ENCODE measurements at regions not wholly inside any gene's neighbourhood (a gene's known extent, or its start where the extent isn't known, plus 50 kb on each side); places are given as distances from the start of the nearest gene placed in this dataset.

GRCh38 chr4:141467225-141467624, 169.2 kb upstream of the IL15 start:
- no peak for TF ChIP-seq POLR2A (IDR thresholded peaks at IDR 0.05; ENCODE audit: low read length)
- TF ChIP-seq, protein P1, sequence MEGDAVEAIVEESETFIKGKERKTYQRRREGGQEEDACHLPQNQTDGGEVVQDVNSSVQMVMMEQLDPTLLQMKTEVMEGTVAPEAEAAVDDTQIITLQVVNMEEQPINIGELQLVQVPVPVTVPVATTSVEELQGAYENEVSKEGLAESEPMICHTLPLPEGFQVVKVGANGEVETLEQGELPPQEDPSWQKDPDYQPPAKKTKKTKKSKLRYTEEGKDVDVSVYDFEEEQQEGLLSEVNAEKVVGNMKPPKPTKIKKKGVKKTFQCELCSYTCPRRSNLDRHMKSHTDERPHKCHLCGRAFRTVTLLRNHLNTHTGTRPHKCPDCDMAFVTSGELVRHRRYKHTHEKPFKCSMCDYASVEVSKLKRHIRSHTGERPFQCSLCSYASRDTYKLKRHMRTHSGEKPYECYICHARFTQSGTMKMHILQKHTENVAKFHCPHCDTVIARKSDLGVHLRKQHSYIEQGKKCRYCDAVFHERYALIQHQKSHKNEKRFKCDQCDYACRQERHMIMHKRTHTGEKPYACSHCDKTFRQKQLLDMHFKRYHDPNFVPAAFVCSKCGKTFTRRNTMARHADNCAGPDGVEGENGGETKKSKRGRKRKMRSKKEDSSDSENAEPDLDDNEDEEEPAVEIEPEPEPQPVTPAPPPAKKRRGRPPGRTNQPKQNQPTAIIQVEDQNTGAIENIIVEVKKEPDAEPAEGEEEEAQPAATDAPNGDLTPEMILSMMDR (IDR thresholded peaks at IDR 0.05): no peak
- no peak for TF ChIP-seq MAZ (IDR thresholded peaks at IDR 0.05; ENCODE audit: borderline replicate concordance, low read depth, low read length)
- no peak for TF ChIP-seq CHD4 (IDR thresholded peaks at IDR 0.05; ENCODE audit: borderline replicate concordance)
- no peak for TF ChIP-seq CHD2 (IDR thresholded peaks at IDR 0.05; ENCODE audit: low read length, partially characterized antibody)
- no peak for TF ChIP-seq HDAC2 (IDR thresholded peaks at IDR 0.05)
- TF ChIP-seq RAD21 (conservative IDR thresholded peaks at IDR 0.05 in 1 of 2, IDR thresholded peaks at IDR 0.05 in 1 of 2): no peak
- no peak for TF ChIP-seq CBX2 (IDR thresholded peaks at IDR 0.05; ENCODE audit: borderline replicate concordance, low read depth)
